Thymus (tissue), 11 donors: ENCODE measurements at regions not wholly inside any gene's neighbourhood (a gene's known extent, or its start where the extent isn't known, plus 50 kb on each side); places are given as distances from the start of the nearest gene placed in this dataset.

Experiments used
- DNase-seq, 9 donors: peaks; one replicate each; pipeline ENCODE4 v3.0.0-alpha.2; 2013; ENCODE audit warnings: low spot score in 9 of 9, low read depth in 6 of 9, missing footprints in 1 of 9
- H3K27ac ChIP-seq, 2 donors: one replicate each; pipeline ENCODE4 v1.5.1; 2013; ENCODE audit warnings: control low read depth in 1 of 2, low read depth in 1 of 2, low read length in 1 of 2, mild to moderate bottlenecking in 1 of 2, moderate library complexity in 1 of 2
- H3K27me3 ChIP-seq, 2 donors: one replicate each; pipeline ENCODE4 v1.5.1; 2013; ENCODE audit warnings: low read length in 1 of 2; ENCODE audit not compliant: control insufficient read depth in 2 of 2, insufficient read depth in 1 of 2
- H3K36me3 ChIP-seq, 2 donors: one replicate each; pipeline ENCODE4 v1.5.1; 2013; ENCODE audit warnings: low read length in 1 of 2, mild to moderate bottlenecking in 1 of 2, moderate library complexity in 1 of 2; ENCODE audit not compliant: control insufficient read depth in 2 of 2, insufficient read depth in 2 of 2
- H3K4me1 ChIP-seq, 2 donors: one replicate each; pipeline ENCODE4 v1.5.1; 2013; ENCODE audit warnings: low read length in 2 of 2; ENCODE audit not compliant: control insufficient read depth in 2 of 2, insufficient read depth in 2 of 2
- H3K4me3 ChIP-seq, 2 donors: one replicate each; pipeline ENCODE4 v1.5.1; 2013; ENCODE audit warnings: low read length in 2 of 2, control low read depth in 1 of 2, mild to moderate bottlenecking in 1 of 2
- H3K9me3 ChIP-seq, 2 donors: one replicate each; pipeline ENCODE4 v1.5.1; 2013; ENCODE audit warnings: low read length in 1 of 2, mild to moderate bottlenecking in 1 of 2; ENCODE audit not compliant: control insufficient read depth in 2 of 2, insufficient read depth in 1 of 2
- WGBS: extraction: QIAGEN DNeasy Blood & Tissue Kit; methylation state at CpG from one replicate; pipeline ENCODE4 v1.1.7; 2013; 5-methylcytosine and 5-hydroxymethylcytosine counted together
- donor health status: healthy.

DNA sequence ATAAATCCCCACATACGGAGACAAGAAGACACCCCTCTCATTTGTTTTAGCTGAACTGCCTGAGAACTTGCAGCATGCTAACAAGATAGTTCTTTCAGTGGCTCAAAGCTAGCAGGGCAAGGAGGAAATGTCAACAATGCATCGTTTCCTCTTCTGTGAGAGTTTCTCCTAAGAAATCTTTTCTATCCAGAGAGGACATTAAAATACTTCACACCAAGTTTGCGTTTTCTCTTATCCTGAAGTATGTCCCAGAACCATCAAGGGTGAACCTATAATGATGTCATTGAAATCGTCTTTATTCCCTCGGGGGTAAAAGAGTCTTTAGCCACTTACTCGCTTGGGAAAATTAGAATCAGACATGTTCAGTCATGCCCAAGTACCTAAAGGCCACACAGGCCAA is 541.7 kb upstream of the MDFIC2 start:
- no peaks in the 10 kb centered on the region for H3K4me1 ChIP-seq
- no peaks in the 10 kb centered on the region for H3K9me3 ChIP-seq
- H3K36me3 ChIP-seq, result no peaks in the 10 kb centered on the region
- no peak overlapping the region for H3K4me3 ChIP-seq
- 75% methylated on average over 6 of the region's 6 CpGs for WGBS
- no peak for DNase-seq
- no peak overlapping the region for H3K27ac ChIP-seq
- no peaks in the 10 kb centered on the region for H3K27me3 ChIP-seq

DNA sequence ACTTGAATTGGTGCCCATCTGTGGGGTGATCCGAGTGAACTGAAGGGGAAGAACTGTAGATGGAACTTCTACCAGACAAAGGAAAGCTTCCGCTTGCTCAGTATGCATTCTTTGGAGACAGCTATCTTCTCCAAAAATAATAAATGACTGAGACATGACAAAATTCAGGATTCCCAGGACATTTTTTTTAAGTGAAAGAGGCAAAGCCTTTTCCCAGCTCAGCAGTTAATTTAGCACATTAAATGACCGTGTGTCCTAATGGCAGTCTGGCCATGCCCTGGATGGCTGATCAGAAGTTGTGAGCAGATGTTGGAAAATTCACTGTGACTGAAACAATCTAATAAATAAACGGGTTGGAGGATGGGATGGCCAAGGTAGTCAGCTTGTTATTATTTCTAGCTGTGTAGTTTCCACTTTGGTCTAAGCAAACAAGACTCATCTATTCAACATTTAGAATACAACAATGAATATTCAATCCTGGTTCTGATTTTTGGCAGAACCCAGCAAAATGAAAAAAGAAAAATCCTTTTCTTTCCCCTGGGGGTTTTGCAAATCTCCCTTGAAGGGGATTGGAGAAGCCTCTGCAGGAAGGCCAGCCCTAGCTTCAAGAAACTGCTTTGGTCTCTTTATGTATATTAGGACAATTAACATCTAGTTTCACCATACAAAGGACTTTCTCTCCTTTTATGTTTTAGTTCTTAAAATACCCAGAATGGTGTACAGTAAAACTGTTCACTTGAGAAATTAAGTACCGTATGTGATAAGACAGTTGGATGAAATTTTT is 540.9 kb upstream of the MDFIC2 start:
- Histone ChIP-seq H3K36me3 (no peaks in the 10 kb centered on the region), H3K4me1 (no peaks in the 10 kb centered on the region), H3K9me3 (no peaks in the 10 kb centered on the region), H3K27ac (no peak overlapping the region), H3K27me3 (no peaks in the 10 kb centered on the region), H3K4me3 (no peak overlapping the region)
- WGBS, result 95% methylated on average over 5 of the region's 5 CpGs
- DNase-seq, result no peak

DNA sequence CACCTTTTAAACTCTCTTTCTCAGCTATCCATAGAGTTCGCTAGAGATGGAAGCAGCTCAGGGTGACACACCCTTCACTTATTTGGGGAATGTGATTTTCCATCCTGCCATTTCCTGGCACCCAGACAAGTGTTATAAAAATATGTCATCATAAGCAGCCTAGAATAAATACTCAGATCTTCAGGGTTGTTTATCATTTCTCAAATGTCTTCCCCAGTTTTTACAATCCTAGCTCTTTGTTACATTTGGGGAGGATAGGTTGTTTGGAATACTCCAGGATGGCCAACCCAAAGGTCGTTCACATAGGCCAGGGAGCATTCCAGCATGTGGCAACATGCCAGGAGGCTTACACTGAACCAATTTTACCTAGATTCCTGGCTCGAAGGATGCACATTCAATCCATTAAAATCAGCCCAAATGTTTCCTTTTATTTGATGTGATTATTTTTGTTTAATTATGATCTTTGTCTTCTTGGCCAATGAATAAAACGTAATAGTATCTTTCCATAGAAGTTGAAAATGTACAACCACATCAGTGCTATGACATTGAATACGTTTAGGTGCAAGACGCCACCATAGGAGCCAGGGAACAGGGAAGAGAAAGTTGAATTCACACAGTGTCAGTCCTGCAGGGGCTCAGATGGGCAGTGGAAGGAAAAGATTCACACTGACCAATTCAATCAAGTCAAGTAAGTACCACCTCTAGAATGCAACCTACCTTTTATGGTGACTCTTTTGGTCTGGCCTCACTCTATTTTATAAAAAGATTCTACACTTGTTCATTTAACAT is 537.7 kb upstream of the MDFIC2 start:
- no peaks in the 10 kb centered on the region for H3K36me3 ChIP-seq
- 92% methylated on average over 6 of the region's 6 CpGs for WGBS
- H3K27ac ChIP-seq, result no peak overlapping the region
- H3K4me3 ChIP-seq, result no peak overlapping the region
- no peaks in the 10 kb centered on the region for H3K4me1 ChIP-seq
- H3K27me3 ChIP-seq, result no peaks in the 10 kb centered on the region
- no peak for DNase-seq
- H3K9me3 ChIP-seq, result no peaks in the 10 kb centered on the region

DNA sequence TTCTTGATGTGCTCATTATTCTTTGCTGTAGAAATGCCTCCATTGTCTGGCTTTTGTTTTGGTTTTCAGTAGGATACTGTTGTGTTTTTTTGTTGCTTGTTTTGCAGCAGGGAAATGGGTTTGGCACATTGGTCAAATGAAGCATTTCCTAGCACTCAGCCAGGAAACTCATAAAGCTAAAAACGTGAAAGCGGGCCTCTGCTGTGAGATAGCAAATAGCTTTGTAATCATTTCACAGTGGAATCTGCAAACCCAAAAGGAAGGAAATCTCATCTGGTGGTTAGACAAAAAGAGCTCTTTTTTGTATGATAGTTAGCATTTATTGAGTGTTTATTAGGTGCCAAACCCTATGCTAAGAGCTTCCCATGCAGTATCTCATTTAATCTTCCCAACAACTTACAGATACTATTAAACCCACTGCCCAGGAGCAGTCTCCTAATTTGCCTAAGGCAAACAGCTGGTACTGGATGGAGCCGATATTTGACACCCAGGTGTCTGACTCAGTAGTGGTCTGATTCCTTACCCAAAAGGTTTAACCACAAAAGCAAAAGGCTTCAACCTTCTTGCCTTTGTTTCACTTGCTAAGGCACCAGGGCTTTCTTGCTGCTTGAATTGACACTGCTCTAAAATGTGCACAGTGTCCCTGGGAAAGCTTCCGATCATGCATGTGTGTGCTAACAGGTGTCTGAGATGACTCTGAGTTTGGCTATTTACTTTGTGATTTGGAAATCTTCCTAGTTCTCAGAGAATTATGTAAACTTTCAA is 527.9 kb upstream of the MDFIC2 start:
- Histone ChIP-seq H3K27me3 (no peaks in the 10 kb centered on the region), H3K4me3 (no peak overlapping the region), H3K27ac (no peak overlapping the region), H3K4me1 (peaks cover 0 to 7% of the 10 kb centered on the region in 2 donors), H3K36me3 (no peaks in the 10 kb centered on the region), H3K9me3 (no peaks in the 10 kb centered on the region)
- WGBS, result 63% methylated on average over 4 of the region's 4 CpGs
- DNase-seq, result peak in 4 of 9 donors; percentile 3 to 43 (median 8)

DNA sequence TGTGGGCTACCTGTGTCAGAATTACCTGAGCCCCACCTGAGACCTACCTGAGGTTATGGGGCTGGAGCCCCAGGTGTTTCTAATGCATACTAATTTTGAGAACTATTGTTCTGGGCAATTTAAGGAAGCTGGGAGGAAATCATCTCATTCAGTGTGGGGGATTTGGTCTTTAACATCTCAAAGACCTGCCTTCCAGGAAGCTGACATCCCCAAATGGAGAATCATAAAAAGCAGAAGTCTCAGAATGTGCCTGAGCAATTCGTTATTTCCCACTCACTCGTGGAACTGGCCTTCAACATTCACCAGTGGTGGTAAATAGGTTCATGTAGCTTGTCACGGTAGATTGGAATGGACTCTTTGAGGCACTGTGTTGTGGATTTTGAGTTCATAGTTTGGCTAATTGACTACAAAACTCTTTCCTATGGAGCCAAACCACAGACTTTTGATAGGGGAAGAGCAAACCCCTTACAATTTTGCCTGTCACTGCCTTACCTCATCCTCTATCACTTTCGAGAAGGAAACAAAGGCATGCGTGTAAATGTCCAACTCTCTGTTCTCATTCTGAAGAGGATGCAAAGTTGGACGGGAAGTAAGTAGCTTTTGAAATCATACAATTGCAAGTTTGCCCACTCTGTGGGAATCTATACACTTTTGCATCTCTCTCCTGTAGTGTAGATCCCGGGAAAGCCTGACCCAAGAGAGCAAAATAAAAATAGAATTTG is 521.0 kb upstream of the MDFIC2 start:
- DNase-seq, result no peak
- H3K27ac ChIP-seq, result no peak overlapping the region
- no peaks in the 10 kb centered on the region for H3K4me1 ChIP-seq
- 72% methylated on average over 7 of the region's 7 CpGs for WGBS
- no peaks in the 10 kb centered on the region for H3K27me3 ChIP-seq
- no peaks in the 10 kb centered on the region for H3K36me3 ChIP-seq
- H3K4me3 ChIP-seq, result no peak overlapping the region
- no peaks in the 10 kb centered on the region for H3K9me3 ChIP-seq

DNA sequence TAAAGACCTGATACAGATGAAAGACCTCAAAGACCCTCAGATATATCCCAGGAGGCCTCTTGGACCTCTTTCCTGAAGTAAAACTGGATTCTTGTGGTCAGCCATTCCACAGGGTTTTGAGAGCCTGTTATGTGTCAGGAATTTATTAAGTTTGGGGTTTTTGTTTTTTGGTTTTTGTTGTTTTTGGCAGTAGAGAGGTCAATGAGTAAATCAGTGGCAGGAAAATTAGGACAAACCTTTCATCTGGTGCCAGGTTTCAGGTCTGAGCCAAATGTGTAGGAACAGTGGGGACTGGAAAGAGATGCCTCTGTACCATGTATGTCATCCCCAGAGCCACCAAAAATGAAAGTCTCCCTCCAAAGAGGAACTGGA is 520.4 kb upstream of the MDFIC2 start:
- Histone ChIP-seq H3K4me3 (no peak overlapping the region), H3K9me3 (no peaks in the 10 kb centered on the region), H3K27me3 (no peaks in the 10 kb centered on the region), H3K4me1 (no peaks in the 10 kb centered on the region), H3K27ac (no peak overlapping the region), H3K36me3 (no peaks in the 10 kb centered on the region)
- DNase-seq, result no peak

DNA sequence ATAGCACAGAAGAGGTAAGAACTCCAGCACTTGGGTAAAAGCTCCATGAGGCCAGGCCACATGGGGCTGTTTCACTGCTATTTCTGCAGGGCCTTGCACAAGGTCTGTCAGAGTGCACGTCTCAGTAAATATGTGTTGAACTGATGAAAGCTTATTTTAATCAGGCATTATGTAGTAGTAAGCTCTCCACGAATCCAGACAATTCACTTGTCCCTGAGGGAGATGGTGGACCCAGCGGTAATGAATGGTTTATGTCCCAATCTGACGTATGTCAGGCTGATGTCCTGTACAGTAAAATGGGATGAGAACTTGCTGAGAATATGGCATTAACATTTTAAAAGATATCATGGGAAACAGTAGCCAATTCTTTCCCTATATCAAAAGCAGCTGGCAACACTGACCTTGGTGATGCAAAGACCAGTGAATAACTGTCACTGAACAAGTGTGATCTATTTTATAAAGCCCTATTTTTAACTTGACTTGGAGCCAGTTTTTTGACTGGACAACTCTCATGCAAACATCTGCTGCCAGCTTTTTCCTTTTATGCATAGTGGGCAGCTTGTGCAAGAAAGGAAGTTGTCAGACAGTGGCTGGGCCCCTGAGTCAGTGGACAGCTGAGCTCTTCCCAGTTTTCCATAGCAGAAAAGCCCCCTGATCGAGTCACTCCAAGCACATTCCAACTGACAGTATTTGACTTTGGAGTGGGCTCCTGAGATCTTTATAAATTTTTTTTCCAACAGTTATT is 519.8 kb upstream of the MDFIC2 start:
- H3K4me1 ChIP-seq, result no peaks in the 10 kb centered on the region
- no peaks in the 10 kb centered on the region for H3K36me3 ChIP-seq
- no peaks in the 10 kb centered on the region for H3K27me3 ChIP-seq
- H3K27ac ChIP-seq, result peak overlapping the region in 1 of 2 donors; percentile 8
- WGBS, result 93% methylated on average over 5 of the region's 5 CpGs
- H3K4me3 ChIP-seq, result no peak overlapping the region
- no peaks in the 10 kb centered on the region for H3K9me3 ChIP-seq
- DNase-seq, result no peak

DNA sequence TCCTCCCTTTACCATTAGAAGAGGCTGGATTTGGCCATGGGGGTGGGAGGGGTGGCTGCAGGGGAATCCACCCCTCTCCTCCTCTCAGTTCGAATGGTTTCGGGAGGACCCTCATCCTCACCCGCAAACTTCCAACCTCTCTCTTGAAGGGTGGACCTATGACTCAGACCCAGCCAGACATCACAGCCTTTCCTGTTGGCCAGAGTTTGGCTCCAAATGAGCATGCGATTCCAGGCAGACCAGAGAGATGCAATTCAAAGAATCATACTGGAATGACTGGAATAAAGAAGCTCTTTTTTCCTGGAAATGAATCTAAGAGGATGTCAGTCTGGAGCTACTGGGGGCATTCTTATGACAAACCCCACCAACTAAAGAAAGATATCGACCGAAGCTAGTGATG is 516.7 kb upstream of the MDFIC2 start:
- no peaks in the 10 kb centered on the region for H3K27me3 ChIP-seq
- no peaks in the 10 kb centered on the region for H3K9me3 ChIP-seq
- H3K27ac ChIP-seq, result no peak overlapping the region
- H3K4me1 ChIP-seq, result no peaks in the 10 kb centered on the region
- H3K36me3 ChIP-seq, result no peaks in the 10 kb centered on the region
- no peak overlapping the region for H3K4me3 ChIP-seq
- DNase-seq, result no peak
- WGBS, result 89% methylated on average over 6 of the region's 6 CpGs
